Neural crest cell (in vitro differentiated cells): ENCODE measurements at regions not wholly inside any gene's neighbourhood (a gene's known extent, or its start where the extent isn't known, plus 50 kb on each side); places are given as distances from the start of the nearest gene placed in this dataset.
"Not testable (repeated sequence)": the region's sequence is repeated elsewhere in the genome, so short reads cannot be mapped to it uniquely, and the experiment has no call there.

Experiments
- DNase-seq: peaks from one replicate; pipeline ENCODE4 v3.0.0; 2021; ENCODE audit warnings: low read depth, mixed read lengths, low spot score
- H3K27ac Mint-ChIP-seq: one replicate; pipeline ENCODE4 v1.8.0; 2021; ENCODE audit warnings: mild to moderate bottlenecking, mixed read lengths; ENCODE audit not compliant: unreplicated experiment
- H3K27me3 Mint-ChIP-seq: 2 replicates; pipeline ENCODE4 v1.8.0; 2021; ENCODE audit warnings: low read depth, mild to moderate bottlenecking, mixed read lengths
- H3K36me3 Mint-ChIP-seq: 2 replicates; pipeline ENCODE4 v1.8.0; 2021; ENCODE audit warnings: low read depth, mild to moderate bottlenecking, mixed read lengths
- H3K4me1 Mint-ChIP-seq: 2 replicates; pipeline ENCODE4 v1.8.0; 2021; ENCODE audit warnings: mixed read lengths
- H3K4me3 Mint-ChIP-seq: one replicate; pipeline ENCODE4 v1.8.0; 2021; ENCODE audit warnings: mild to moderate bottlenecking, mixed read lengths
- H3K9me3 Mint-ChIP-seq: 2 replicates; pipeline ENCODE4 v1.8.0; 2021; ENCODE audit warnings: mixed read lengths
- CTCF ChIP-seq: fragments of 200-600 bp; sonication (generic); conservative IDR thresholded peaks from 2 replicates; pipeline ENCODE4 v1.5.0; 2021; ENCODE audit warnings: antibody characterized with exemption, mild to moderate bottlenecking

- TF ChIP-seq CTCF = no peak
Observed at GRCh38 chr18:39149211-39149806, 1583.7 kb upstream of the CELF4 start.

GRCh38 chr18:39134255-39134654 is 1568.7 kb upstream of the CELF4 start:
- Mint-ChIP-seq H3K4me3 (no peak overlapping the region), H3K4me1 (no peaks in the 10 kb centered on the region), H3K27me3 (no peaks in the 10 kb centered on the region), H3K36me3 (peaks cover 1% of the 10 kb centered on the region), H3K9me3 (peaks cover 6% of the 10 kb centered on the region), H3K27ac (no peak overlapping the region)
- no peak for TF ChIP-seq CTCF
- no peak for DNase-seq

More at GRCh38 chr18:39149211-39149806, 1583.7 kb upstream of the CELF4 start:
- Mint-ChIP-seq H3K9me3 (peaks cover 19% of the 10 kb centered on the region), H3K27ac (no peak overlapping the region), H3K4me1 (no peaks in the 10 kb centered on the region), H3K36me3 (peaks cover 29% of the 10 kb centered on the region), H3K4me3 (no peak overlapping the region), H3K27me3 (no peaks in the 10 kb centered on the region)
- DNase-seq = no peak

GRCh38 chr18:39127538-39127937 is 1561.9 kb upstream of the CELF4 start:
- H3K4me1 Mint-ChIP-seq, H3K4me3 Mint-ChIP-seq, H3K27ac Mint-ChIP-seq, DNase-seq, H3K27me3 Mint-ChIP-seq: not testable (repeated sequence)
- peaks cover 12% of the 10 kb centered on the region for H3K36me3 Mint-ChIP-seq
- H3K9me3 Mint-ChIP-seq = peaks cover 20% of the 10 kb centered on the region

GRCh38 chr18:39113790-39114189 is 1548.2 kb upstream of the CELF4 start:
- Mint-ChIP-seq H3K9me3 (no peaks in the 10 kb centered on the region), H3K27me3 (no peaks in the 10 kb centered on the region), H3K27ac (no peak overlapping the region), H3K4me1 (no peaks in the 10 kb centered on the region), H3K36me3 (no peaks in the 10 kb centered on the region), H3K4me3 (no peak overlapping the region)
- no peak for TF ChIP-seq CTCF
- no peak for DNase-seq

- TF ChIP-seq CTCF = no peak
- no peaks in the 10 kb centered on the region for H3K4me1 Mint-ChIP-seq
- no peak overlapping the region for H3K27ac Mint-ChIP-seq
- H3K36me3 Mint-ChIP-seq = no peaks in the 10 kb centered on the region
- H3K4me3 Mint-ChIP-seq = no peak overlapping the region
- DNase-seq = no peak
- no peaks in the 10 kb centered on the region for H3K9me3 Mint-ChIP-seq
- no peaks in the 10 kb centered on the region for H3K27me3 Mint-ChIP-seq
Observed at GRCh38 chr18:39105104-39105503, 1539.5 kb upstream of the CELF4 start.

- no peak for TF ChIP-seq CTCF
- no peaks in the 10 kb centered on the region for H3K9me3 Mint-ChIP-seq
Observed at GRCh38 chr18:39072970-39073369, 1507.4 kb upstream of the CELF4 start.

More at GRCh38 chr18:39072970-39073369, 1507.4 kb upstream of the CELF4 start:
- H3K4me3 Mint-ChIP-seq = no peak overlapping the region
- no peaks in the 10 kb centered on the region for H3K36me3 Mint-ChIP-seq
- no peaks in the 10 kb centered on the region for H3K27me3 Mint-ChIP-seq
- no peak for DNase-seq
- no peaks in the 10 kb centered on the region for H3K4me1 Mint-ChIP-seq
- H3K27ac Mint-ChIP-seq = no peak overlapping the region
